ENCODE measurements at regions not wholly inside any gene's neighbourhood (a gene's known extent, or its start where the extent isn't known, plus 50 kb on each side); places are given as distances from the start of the nearest gene placed in this dataset.
"Not testable (repeated sequence)": the region's sequence is repeated elsewhere in the genome, so short reads cannot be mapped to it uniquely, and the experiment has no call there.

GRCh38 chr10:65213170-65213569 is 1692.0 kb downstream of the REEP3 start:
- DNase-seq = no peak

GRCh38 chr10:65219444-65219843 is 1698.2 kb downstream of the REEP3 start:
- DNase-seq = no peak

- no peak for DNase-seq
Observed at GRCh38 chr10:65231148-65231547, 1694.7 kb upstream of the LRRTM3 start.

GRCh38 chr10:65234261-65234660 is 1691.6 kb upstream of the LRRTM3 start:
- DNase-seq = no peak

DNA sequence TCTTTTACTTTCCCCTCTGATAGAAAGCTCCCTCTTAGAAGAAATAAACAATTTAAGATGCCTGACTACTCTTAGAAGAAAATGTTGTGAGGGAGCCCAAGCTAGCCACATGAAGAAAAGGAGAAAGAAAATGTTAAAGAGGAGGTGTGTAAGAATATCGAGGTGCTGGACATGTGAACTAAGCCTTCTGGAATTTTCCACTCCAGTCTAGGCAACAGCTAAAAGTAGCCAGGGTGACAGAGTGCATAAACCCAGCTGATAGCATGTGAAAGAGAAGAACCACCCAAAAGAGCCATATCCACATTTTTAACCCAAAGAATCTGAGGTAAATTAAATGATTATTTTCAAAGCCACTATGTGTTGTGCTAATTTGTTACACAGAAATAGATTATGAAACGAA is 1690.6 kb upstream of the LRRTM3 start:
- no peak for DNase-seq

- no peak for DNase-seq
Observed at GRCh38 chr10:65235846-65236245, 1690.0 kb upstream of the LRRTM3 start.

GRCh38 chr10:65265451-65265954 is 1660.3 kb upstream of the LRRTM3 start:
- DNase-seq = no peak

DNA sequence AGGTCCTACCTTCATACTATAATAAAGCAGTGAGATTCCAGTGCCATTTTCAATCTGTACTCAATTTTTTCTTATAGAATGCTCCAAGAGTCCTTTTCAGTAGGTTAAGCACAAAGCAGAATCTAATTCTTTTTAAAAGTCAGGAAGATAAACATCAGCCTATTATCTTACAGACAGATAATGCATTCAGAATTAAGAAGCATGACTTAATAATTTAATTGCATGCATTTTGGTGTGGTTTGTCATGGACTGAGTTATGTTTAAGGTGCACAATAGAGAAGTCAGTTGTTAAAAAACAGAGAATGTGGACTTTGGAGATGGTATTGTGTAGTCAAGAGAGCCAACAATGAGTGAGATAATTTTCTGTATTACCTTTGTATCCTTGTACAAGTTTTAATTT is 1656.3 kb upstream of the LRRTM3 start:
- DNase-seq = not testable (repeated sequence)

DNA sequence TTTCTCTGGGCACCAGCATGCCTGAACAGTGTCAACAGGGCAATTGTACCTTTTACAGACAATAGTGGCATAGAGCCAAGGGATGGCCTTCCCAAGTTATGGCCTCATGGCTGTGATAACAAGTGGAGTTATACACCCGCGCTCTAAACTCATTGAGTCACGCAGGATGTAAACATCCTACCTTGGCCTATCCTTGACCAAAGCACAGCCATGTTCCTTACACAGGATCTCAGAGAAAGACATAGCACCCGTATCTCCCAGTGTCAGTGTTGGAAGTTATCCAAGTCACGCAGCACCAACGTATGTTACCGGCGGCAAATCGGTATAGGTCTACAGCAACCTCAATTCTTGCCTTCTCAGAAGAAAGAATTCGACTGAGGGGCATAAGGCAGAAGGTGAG is 1654.9 kb upstream of the LRRTM3 start:
- DNase-seq = no peak

DNA sequence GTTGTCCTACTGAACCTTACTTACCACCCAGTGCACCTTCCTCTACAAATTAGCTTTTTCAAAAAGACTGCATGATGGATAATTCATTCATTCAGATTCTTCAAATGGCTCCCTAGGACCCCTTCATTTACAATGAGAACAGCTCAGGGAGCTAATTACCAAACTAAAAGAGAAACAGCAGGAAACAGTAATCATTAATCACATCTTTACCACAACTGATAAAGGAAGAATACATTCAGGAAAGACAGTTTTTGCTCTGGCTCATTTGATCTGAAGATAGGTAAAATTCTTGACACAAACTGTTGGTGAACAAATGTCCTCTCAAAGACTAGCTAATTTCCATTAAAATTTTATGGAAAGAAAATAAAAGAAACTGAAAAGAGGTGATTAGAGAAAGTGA is 1652.7 kb upstream of the LRRTM3 start:
- no peak for DNase-seq

DNA sequence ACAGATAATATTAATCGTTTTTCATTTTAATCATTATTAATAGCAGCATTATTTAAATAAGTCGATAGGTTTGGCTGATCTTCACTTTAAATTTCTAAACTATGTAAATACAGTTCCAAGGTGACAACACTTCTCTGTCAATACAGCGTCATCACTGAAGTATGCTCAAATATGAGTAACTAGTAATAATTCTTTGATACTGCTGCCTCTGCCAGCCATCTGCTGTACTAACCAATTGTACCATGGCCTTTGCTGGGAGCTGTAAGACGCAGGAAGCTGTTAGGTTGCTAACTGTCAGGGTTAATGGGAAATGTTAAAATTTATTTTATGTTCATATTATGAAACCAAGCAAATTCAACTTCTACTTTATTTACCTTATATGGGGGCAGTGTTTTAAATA is 1650.5 kb upstream of the LRRTM3 start:
- DNase-seq = no peak

GRCh38 chr10:65284495-65285041 is 1641.3 kb upstream of the LRRTM3 start:
- DNase-seq = no peak

- DNase-seq = not testable (repeated sequence)
Observed at GRCh38 chr10:65285726-65286125, 1640.1 kb upstream of the LRRTM3 start.

DNA sequence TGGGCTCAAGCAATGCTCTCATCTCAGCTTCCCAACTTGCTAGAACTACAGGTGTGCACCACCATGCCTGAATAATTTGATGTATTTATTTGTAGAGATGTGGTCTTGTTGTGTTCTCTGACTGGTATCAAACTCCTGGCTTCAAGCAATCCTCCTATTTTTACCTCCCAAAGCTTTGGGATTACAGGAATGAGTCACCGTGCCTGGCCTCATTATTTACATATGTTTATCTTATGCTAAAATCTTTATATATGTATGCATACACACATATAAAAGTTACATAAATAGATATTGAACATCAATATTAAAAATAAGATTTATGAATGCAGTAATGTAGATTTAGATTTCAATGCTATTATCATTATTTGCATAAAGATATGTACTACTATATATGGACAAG is 1634.5 kb upstream of the LRRTM3 start:
- DNase-seq = no peak

- no peak for DNase-seq
Observed at GRCh38 chr10:65292551-65292950, 1633.3 kb upstream of the LRRTM3 start.

- no peak for DNase-seq
Observed at GRCh38 chr10:65294329-65294728, 1631.5 kb upstream of the LRRTM3 start.

GRCh38 chr10:65301181-65301580 is 1624.7 kb upstream of the LRRTM3 start:
- DNase-seq = no peak

- DNase-seq = no peak
Observed at GRCh38 chr10:65306201-65306600, 1619.6 kb upstream of the LRRTM3 start.

DNA sequence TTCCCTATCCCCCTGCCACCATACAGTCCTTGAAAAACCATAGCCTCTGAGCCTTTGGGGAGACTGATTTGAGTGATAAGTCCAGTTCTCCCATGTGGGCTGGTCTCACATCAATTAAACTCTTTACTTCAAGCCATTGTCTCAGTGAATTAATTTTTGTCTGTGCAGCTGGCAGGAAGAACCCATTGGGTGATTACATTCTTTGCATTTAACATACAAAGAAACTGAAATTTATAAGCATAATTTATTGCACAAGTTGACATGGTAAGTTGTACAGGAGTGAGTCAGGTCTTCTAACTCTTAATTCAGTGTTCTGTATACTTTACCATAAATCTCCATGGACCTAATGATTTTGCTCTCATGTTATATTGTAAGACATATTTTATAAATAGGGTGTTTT is 1613.0 kb upstream of the LRRTM3 start:
- DNase-seq = no peak

DNA sequence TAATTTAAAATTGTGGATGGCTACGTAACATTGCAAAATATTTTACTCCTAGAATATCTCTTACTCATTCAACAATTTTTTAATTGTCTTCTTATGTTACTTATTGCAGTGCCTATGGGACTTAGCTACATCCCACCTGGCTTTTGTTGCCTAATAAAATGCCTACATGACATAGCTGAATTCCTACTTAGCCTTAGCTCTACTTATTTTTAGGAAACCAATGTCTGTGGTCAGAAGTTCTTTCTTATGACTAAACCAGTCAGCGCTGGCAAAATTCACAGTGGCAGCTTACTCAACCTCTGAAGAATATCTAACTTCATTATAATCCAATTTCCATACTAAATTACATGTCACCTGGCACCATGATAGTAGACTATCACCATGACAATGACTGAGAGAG is 1612.4 kb upstream of the LRRTM3 start:
- no peak for DNase-seq

DNA sequence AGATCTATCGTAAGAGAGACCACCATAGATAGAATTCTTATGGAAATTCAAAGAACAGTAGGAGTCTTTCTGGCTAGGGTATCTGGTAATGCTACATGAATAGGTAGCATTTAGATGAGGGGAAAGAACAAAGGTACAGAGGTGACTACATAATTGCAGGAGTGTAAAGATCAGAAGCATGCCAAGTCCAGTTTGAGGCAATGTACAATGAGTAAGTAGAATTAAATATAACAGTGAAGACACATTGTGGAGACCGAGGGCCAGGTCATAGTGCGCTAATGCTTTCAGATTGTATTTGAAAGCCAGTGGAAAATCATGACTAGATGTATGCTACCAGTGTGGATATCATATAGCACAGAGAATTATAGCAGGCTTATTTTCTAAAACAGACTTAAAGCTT is 1611.6 kb upstream of the LRRTM3 start:
- DNase-seq = no peak

- DNase-seq = no peak
Observed at GRCh38 chr10:65319493-65319892, 1606.3 kb upstream of the LRRTM3 start.

DNA sequence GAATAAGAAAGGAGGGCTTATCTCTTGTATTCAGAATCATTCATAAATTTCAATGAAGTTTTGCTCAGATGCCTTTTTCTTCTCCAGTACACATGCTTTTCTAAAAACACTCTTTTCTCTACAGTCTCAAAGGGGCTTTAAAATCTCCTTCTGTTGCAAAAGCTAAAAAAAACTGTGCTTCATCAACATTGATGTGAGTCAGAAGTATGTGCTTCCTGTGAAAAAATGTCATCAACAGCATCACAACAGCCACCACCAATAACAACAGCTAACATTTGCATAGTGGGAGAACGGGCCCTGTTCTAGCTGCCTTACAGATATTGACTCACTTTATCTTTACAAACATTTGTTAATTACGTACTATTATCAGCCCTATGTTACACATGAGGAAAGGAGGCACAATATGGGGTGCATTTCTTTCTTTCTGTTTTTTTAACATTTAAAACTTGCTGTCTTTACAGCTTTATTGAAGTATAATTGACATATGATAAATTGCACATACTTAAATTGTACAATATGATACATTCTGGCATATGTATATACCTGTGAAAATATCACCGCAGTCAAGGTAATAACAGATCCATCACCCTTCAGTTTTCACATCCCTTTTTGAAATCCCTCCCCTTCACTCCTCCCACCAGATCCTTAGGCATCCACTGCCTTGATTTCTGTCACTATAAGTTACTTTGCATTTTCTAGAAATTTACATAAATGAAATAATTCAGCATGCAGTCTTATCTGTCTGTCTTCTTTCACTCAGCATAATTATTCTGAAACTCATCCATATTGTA is 1605.4 kb upstream of the LRRTM3 start:
- DNase-seq = no peak

DNA sequence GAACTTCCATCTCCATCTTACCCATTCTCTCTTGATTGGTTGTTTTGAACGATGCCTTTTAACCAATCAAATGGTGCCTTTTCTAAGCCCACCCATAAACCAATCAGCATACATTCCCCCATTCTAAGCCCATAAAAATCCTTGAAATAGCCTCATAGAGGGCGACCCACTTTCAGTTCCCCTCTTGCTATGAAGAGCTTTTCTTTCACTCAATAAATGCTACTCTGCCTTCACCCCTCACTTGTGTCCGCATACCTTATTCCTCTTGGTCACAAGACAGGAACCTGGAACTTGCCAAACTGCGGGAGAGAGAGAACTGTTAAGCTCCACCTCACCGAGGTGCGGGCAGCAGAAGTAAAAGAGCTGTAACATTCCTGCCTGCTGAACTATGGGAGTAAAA is 1602.0 kb upstream of the LRRTM3 start:
- DNase-seq = no peak

GRCh38 chr10:65325913-65326312 is 1599.9 kb upstream of the LRRTM3 start:
- DNase-seq = no peak
